Testis (tissue), 2 donors: ENCODE measurements at regions not wholly inside any gene's neighbourhood (a gene's known extent, or its start where the extent isn't known, plus 50 kb on each side); places are given as distances from the start of the nearest gene placed in this dataset.

Experiments used
- DNase-seq: peaks from one replicate; pipeline ENCODE4 v3.0.0-alpha.2; 2019
- H3K27ac ChIP-seq, 2 donors: fragments of 200-600 bp; sonication (generic); one replicate each; pipeline ENCODE4 v1.5.1; 2019
- H3K27me3 ChIP-seq: fragments of 200-600 bp; sonication (generic); one replicate; pipeline ENCODE4 v1.5.1; 2019
- H3K36me3 ChIP-seq: fragments of 200-600 bp; sonication (generic); one replicate; pipeline ENCODE4 v1.5.1; 2017; ENCODE audit warnings: low read depth; ENCODE audit errors: missing control alignments
- H3K4me1 ChIP-seq: fragments of 200-600 bp; sonication (generic); one replicate; pipeline ENCODE4 v1.5.1; 2019
- H3K4me3 ChIP-seq, 2 donors: fragments of 200-600 bp; sonication (generic); one replicate each; pipeline ENCODE4 v1.5.1; 2017 to 2019
- H3K9me3 ChIP-seq: fragments of 200-600 bp; sonication (generic); one replicate; pipeline ENCODE4 v1.5.1; 2017
- CTCF ChIP-seq, 3 experiments: fragments of 450-650 bp in 2 of 3; fragments of 200-600 bp in 1 of 3; sonication (generic) in 1 of 3; IDR thresholded peaks; one replicate each; pipeline ENCODE4 v1.5.1; 2016 to 2019; ENCODE audit warnings: antibody characterized with exemption in 3 of 3, mild to moderate bottlenecking in 2 of 3, moderate library complexity in 1 of 3
- POLR2A ChIP-seq: fragments of 450-650 bp; IDR thresholded peaks from one replicate; pipeline ENCODE4 v1.6.1; 2017; ENCODE audit warnings: antibody characterized with exemption, mild to moderate bottlenecking, moderate library complexity
- WGBS, 2 donors: methylation state at CpG; one replicate each; pipeline ENCODE4 v1.1.5; 2018; 5-methylcytosine and 5-hydroxymethylcytosine counted together
- intact Hi-C: fragments of 100-400 bp; cut with DNase I; formaldehyde crosslinking; loops from one replicate; pipeline ENCODE4 v1.15.1; 2023; ENCODE audit warnings: low total_unique reads

GRCh38 chr7:88600695-88601094 is 158.8 kb upstream of the ZNF804B start:
- Histone ChIP-seq H3K27ac (no peak overlapping the region), H3K27me3 (no peaks in the 10 kb centered on the region), H3K9me3 (no peaks in the 10 kb centered on the region), H3K4me3 (no peak overlapping the region), H3K36me3 (no peaks in the 10 kb centered on the region), H3K4me1 (no peaks in the 10 kb centered on the region)
- WGBS, 2 donors: 44 to 55% methylated on average over 4 of the region's 4 CpGs
- intact Hi-C loops: no loop called here
- TF ChIP-seq POLR2A: no peak
- no peak for TF ChIP-seq CTCF (IDR thresholded peaks at IDR 0.05)
- no peak for DNase-seq

GRCh38 chr7:88599528-88599927 is 160.0 kb upstream of the ZNF804B start:
- H3K27me3 ChIP-seq: no peaks in the 10 kb centered on the region
- no peaks in the 10 kb centered on the region for H3K36me3 ChIP-seq
- H3K27ac ChIP-seq: no peak overlapping the region
- no peaks in the 10 kb centered on the region for H3K4me1 ChIP-seq
- no peak overlapping the region for H3K4me3 ChIP-seq
- no peak for TF ChIP-seq CTCF (IDR thresholded peaks at IDR 0.05)
- TF ChIP-seq POLR2A: no peak
- intact Hi-C loops: no loop called here
- no peak for DNase-seq
- no peaks in the 10 kb centered on the region for H3K9me3 ChIP-seq
- 69 to 72% methylated on average over 3 of the region's 3 CpGs for WGBS, 2 donors

GRCh38 chr7:88597941-88598425 is 161.5 kb upstream of the ZNF804B start:
- TF ChIP-seq POLR2A: no peak
- TF ChIP-seq CTCF (IDR thresholded peaks at IDR 0.05): no peak
- no peaks in the 10 kb centered on the region for H3K36me3 ChIP-seq
- intact Hi-C loops: no loop called here
- no peak overlapping the region for H3K27ac ChIP-seq
- no peak overlapping the region for H3K4me3 ChIP-seq
- H3K9me3 ChIP-seq: no peaks in the 10 kb centered on the region
- H3K27me3 ChIP-seq: no peaks in the 10 kb centered on the region
- 70 to 76% methylated on average over 2 of the region's 2 CpGs for WGBS, 2 donors
- no peaks in the 10 kb centered on the region for H3K4me1 ChIP-seq
- no peak for DNase-seq

- TF ChIP-seq CTCF (IDR thresholded peaks at IDR 0.05) (no peak), POLR2A (no peak)
- Histone ChIP-seq H3K36me3 (no peaks in the 10 kb centered on the region), H3K4me1 (no peaks in the 10 kb centered on the region), H3K9me3 (no peaks in the 10 kb centered on the region), H3K27me3 (no peaks in the 10 kb centered on the region), H3K27ac (no peak overlapping the region), H3K4me3 (no peak overlapping the region)
- 87 to 90% methylated on average over 2 of the region's 2 CpGs for WGBS, 2 donors
- intact Hi-C loops: no loop called here
- DNase-seq: no peak
These were observed 168.5 kb upstream of the ZNF804B start for GRCh38 chr7:88590963-88591362.

GRCh38 chr7:88589927-88590326 is 169.6 kb upstream of the ZNF804B start:
- Histone ChIP-seq H3K9me3 (no peaks in the 10 kb centered on the region), H3K4me1 (no peaks in the 10 kb centered on the region), H3K27me3 (no peaks in the 10 kb centered on the region), H3K27ac (no peak overlapping the region), H3K36me3 (no peaks in the 10 kb centered on the region), H3K4me3 (no peak overlapping the region)
- intact Hi-C loops: no loop called here
- DNase-seq: no peak
- WGBS, 2 donors: 63 to 88% methylated on average over 1 of the region's 1 CpG
- TF ChIP-seq POLR2A: no peak
- TF ChIP-seq CTCF (IDR thresholded peaks at IDR 0.05): no peak
